ENCODE measurements at regions not wholly inside any gene's neighbourhood (a gene's known extent, or its start where the extent isn't known, plus 50 kb on each side); places are given as distances from the start of the nearest gene placed in this dataset.

GRCh38 chr5:103648086-103648485 is 85.5 kb upstream of the NUDT12 start:
- no peak for DNase-seq (ENCODE audit: low read depth)
- Histone ChIP-seq H3K36me3 (ENCODE audit: control insufficient read depth, insufficient read depth, low read length) (no peaks in the 10 kb centered on the region), H3K27me3 (ENCODE audit: control insufficient read depth, insufficient read depth, low read length) (no peaks in the 10 kb centered on the region), H3K4me3 (ENCODE audit: low read depth, low read length) (no peak overlapping the region)
- TF ChIP-seq, protein P1, sequence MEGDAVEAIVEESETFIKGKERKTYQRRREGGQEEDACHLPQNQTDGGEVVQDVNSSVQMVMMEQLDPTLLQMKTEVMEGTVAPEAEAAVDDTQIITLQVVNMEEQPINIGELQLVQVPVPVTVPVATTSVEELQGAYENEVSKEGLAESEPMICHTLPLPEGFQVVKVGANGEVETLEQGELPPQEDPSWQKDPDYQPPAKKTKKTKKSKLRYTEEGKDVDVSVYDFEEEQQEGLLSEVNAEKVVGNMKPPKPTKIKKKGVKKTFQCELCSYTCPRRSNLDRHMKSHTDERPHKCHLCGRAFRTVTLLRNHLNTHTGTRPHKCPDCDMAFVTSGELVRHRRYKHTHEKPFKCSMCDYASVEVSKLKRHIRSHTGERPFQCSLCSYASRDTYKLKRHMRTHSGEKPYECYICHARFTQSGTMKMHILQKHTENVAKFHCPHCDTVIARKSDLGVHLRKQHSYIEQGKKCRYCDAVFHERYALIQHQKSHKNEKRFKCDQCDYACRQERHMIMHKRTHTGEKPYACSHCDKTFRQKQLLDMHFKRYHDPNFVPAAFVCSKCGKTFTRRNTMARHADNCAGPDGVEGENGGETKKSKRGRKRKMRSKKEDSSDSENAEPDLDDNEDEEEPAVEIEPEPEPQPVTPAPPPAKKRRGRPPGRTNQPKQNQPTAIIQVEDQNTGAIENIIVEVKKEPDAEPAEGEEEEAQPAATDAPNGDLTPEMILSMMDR (IDR thresholded peaks at IDR 0.05; ENCODE audit: insufficient read depth, low read length, poor library complexity, severe bottlenecking) = no peak

GRCh38 chr5:103646698-103647614 is 84.4 kb upstream of the NUDT12 start:
- Histone ChIP-seq H3K27me3 (ENCODE audit: control insufficient read depth, insufficient read depth, low read length) (no peaks in the 10 kb centered on the region), H3K4me3 (ENCODE audit: low read depth, low read length) (no peak overlapping the region), H3K36me3 (ENCODE audit: control insufficient read depth, insufficient read depth, low read length) (no peaks in the 10 kb centered on the region)
- no peak for DNase-seq (ENCODE audit: low read depth)
- TF ChIP-seq, protein P1 (IDR thresholded peaks at IDR 0.05; ENCODE audit: insufficient read depth, low read length, poor library complexity, severe bottlenecking) = no peak

DNA sequence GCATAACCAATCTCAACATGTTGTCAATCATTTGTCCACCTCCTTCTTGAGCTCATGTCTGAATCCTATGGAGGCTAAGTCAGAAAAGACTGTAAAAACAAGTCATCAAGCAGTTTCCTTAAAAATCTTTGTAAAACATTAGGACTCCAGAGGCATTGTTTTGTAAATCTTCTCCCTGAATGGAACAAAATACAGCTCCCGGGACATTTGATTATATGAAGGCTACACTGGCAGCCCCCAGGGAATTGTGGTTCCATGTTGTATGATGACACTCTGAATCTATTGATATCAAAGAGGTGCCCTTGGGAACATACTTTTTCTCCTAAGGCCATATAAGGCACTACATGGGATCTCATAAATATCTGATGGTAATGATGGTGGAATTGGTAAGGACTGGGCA is 83.2 kb upstream of the NUDT12 start:
- no peaks in the 10 kb centered on the region for H3K36me3 ChIP-seq (ENCODE audit: control insufficient read depth, insufficient read depth, low read length)
- no peaks in the 10 kb centered on the region for H3K27me3 ChIP-seq (ENCODE audit: control insufficient read depth, insufficient read depth, low read length)
- DNase-seq (ENCODE audit: low read depth) = no peak
- H3K4me3 ChIP-seq (ENCODE audit: low read depth, low read length) = no peak overlapping the region
- TF ChIP-seq, protein P1 (IDR thresholded peaks at IDR 0.05; ENCODE audit: insufficient read depth, low read length, poor library complexity, severe bottlenecking) = no peak

DNA sequence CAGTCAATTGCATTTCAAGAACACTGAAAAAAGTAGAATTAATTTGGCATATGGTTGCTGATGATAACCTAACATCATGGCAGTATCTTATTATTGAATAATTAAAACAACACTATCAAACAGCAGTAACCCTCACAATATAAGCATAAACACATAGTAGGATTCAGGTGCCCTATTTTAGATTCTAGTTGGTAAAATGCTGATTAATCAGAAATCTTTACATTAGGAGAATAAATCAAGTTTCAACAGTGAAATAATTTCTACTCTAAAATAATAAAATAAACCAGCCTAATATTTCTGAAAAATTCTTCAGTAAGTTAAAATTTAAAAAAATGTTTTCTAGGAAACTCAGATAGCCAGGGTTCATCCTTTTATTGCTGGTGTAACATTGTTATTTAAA is 76.4 kb upstream of the NUDT12 start:
- DNase-seq (ENCODE audit: low read depth) = no peak
- TF ChIP-seq, protein P1 (IDR thresholded peaks at IDR 0.05; ENCODE audit: insufficient read depth, low read length, poor library complexity, severe bottlenecking) = no peak
- no peaks in the 10 kb centered on the region for H3K36me3 ChIP-seq (ENCODE audit: control insufficient read depth, insufficient read depth, low read length)
- H3K4me3 ChIP-seq (ENCODE audit: low read depth, low read length) = no peak overlapping the region
- no peaks in the 10 kb centered on the region for H3K27me3 ChIP-seq (ENCODE audit: control insufficient read depth, insufficient read depth, low read length)

DNA sequence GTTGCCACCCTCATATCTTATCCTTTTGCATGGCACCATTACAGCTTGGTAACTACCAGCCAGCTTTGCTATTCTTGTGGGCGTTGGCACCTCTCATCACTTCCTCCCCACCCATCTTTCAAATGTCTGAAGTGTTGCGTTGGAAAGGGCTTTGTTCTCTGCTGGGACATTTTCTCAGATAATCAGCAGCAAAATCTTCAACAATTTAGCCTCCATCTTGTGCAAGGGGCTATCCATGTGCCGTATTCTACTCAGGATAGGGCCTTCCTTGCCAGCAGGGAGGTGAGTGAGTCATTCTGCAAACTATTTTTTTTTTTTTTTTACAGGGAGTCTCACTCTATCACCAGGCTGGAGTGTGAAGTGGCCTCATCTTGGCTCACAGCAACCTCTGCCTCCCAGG is 62.1 kb upstream of the NUDT12 start:
- Histone ChIP-seq H3K36me3 (ENCODE audit: control insufficient read depth, insufficient read depth, low read length) (no peaks in the 10 kb centered on the region), H3K4me3 (ENCODE audit: low read depth, low read length) (no peak overlapping the region), H3K27me3 (ENCODE audit: control insufficient read depth, insufficient read depth, low read length) (no peaks in the 10 kb centered on the region)
- no peak for DNase-seq (ENCODE audit: low read depth)
- TF ChIP-seq, protein P1 (IDR thresholded peaks at IDR 0.05; ENCODE audit: insufficient read depth, low read length, poor library complexity, severe bottlenecking) = no peak
